ENCODE measurements at regions not wholly inside any gene's neighbourhood (a gene's known extent, or its start where the extent isn't known, plus 50 kb on each side); places are given as distances from the start of the nearest gene placed in this dataset.

GRCh38 chr16:64864232-64864809 lies 257.5 kb downstream of the CDH11 start:
- H3K9me3 Mint-ChIP-seq, result peaks cover 16% of the 10 kb centered on the region
- no peaks in the 10 kb centered on the region for H3K4me1 Mint-ChIP-seq (ENCODE audit: low read depth)
- no peak overlapping the region for H3K27ac Mint-ChIP-seq
- POLR2A ChIA-PET, result no interaction called here
- CTCF ChIA-PET, result no interaction called here
- H3K27me3 Mint-ChIP-seq, result no peaks in the 10 kb centered on the region
- no peak overlapping the region for H3K4me3 Mint-ChIP-seq
- intact Hi-C loops (cut with micrococcal nuclease), result no loop called here
- H3K36me3 Mint-ChIP-seq, result no peaks in the 10 kb centered on the region
- DNase-seq, result no peak

GRCh38 chr16:64858076-64858475 lies 263.8 kb downstream of the CDH11 start:
- Mint-ChIP-seq H3K36me3 (no peaks in the 10 kb centered on the region), H3K4me1 (ENCODE audit: low read depth) (no peaks in the 10 kb centered on the region), H3K27ac (no peak overlapping the region), H3K9me3 (peaks cover 10% of the 10 kb centered on the region), H3K27me3 (no peaks in the 10 kb centered on the region), H3K4me3 (no peak overlapping the region)
- no peak for DNase-seq
- ChIA-PET CTCF (no interaction called here), POLR2A (no interaction called here)
- intact Hi-C loops (cut with micrococcal nuclease), result no loop called here

- Mint-ChIP-seq H3K4me1 (ENCODE audit: low read depth) (no peaks in the 10 kb centered on the region), H3K4me3 (no peak overlapping the region), H3K27me3 (no peaks in the 10 kb centered on the region), H3K9me3 (peaks cover 10% of the 10 kb centered on the region), H3K27ac (no peak overlapping the region), H3K36me3 (no peaks in the 10 kb centered on the region)
- intact Hi-C loops (cut with micrococcal nuclease), result no loop called here
- DNase-seq, result no peak
- ChIA-PET POLR2A (no interaction called here), CTCF (no interaction called here)
Observed at GRCh38 chr16:64857411-64857810, 264.5 kb downstream of the CDH11 start.

- Mint-ChIP-seq H3K4me1 (ENCODE audit: low read depth) (no peaks in the 10 kb centered on the region), H3K9me3 (peaks cover 8% of the 10 kb centered on the region), H3K27ac (no peak overlapping the region), H3K4me3 (no peak overlapping the region), H3K36me3 (no peaks in the 10 kb centered on the region), H3K27me3 (no peaks in the 10 kb centered on the region)
- DNase-seq, result no peak
- POLR2A ChIA-PET, result no interaction called here
- intact Hi-C loops (cut with micrococcal nuclease), result no loop called here
- CTCF ChIA-PET, result no interaction called here
Observed at GRCh38 chr16:64853551-64853950, 268.3 kb downstream of the CDH11 start.

GRCh38 chr16:64846966-64847365 lies 274.9 kb downstream of the CDH11 start:
- no peaks in the 10 kb centered on the region for H3K27me3 Mint-ChIP-seq
- CTCF ChIA-PET, result no interaction called here
- POLR2A ChIA-PET, result no interaction called here
- no peak overlapping the region for H3K27ac Mint-ChIP-seq
- H3K9me3 Mint-ChIP-seq, result peaks cover 27% of the 10 kb centered on the region
- H3K36me3 Mint-ChIP-seq, result no peaks in the 10 kb centered on the region
- intact Hi-C loops (cut with micrococcal nuclease), result no loop called here
- H3K4me3 Mint-ChIP-seq, result no peak overlapping the region
- no peaks in the 10 kb centered on the region for H3K4me1 Mint-ChIP-seq (ENCODE audit: low read depth)
- DNase-seq, result no peak

- Mint-ChIP-seq H3K4me1 (ENCODE audit: low read depth) (no peaks in the 10 kb centered on the region), H3K27ac (no peak overlapping the region), H3K36me3 (no peaks in the 10 kb centered on the region), H3K27me3 (no peaks in the 10 kb centered on the region), H3K4me3 (no peak overlapping the region), H3K9me3 (peaks cover 37% of the 10 kb centered on the region)
- POLR2A ChIA-PET, result no interaction called here
- intact Hi-C loops (cut with micrococcal nuclease), result no loop called here
- CTCF ChIA-PET, result no interaction called here
- no peak for DNase-seq
Observed at GRCh38 chr16:64845071-64845470, 276.8 kb downstream of the CDH11 start.

- no peak for DNase-seq
- CTCF ChIA-PET, result no interaction called here
- POLR2A ChIA-PET, result no interaction called here
- Mint-ChIP-seq H3K27me3 (no peaks in the 10 kb centered on the region), H3K4me1 (ENCODE audit: low read depth) (no peaks in the 10 kb centered on the region), H3K27ac (no peak overlapping the region), H3K36me3 (no peaks in the 10 kb centered on the region), H3K4me3 (no peak overlapping the region), H3K9me3 (peaks cover 47% of the 10 kb centered on the region)
- intact Hi-C loops (cut with micrococcal nuclease), result no loop called here
Observed at GRCh38 chr16:64841482-64841881, 280.4 kb downstream of the CDH11 start.

- CTCF ChIA-PET, result no interaction called here
- Mint-ChIP-seq H3K9me3 (peaks cover 45% of the 10 kb centered on the region), H3K4me3 (no peak overlapping the region)
Observed at GRCh38 chr16:64841071-64841470, 280.8 kb downstream of the CDH11 start.

GRCh38 chr16:64830653-64831052 lies 291.2 kb downstream of the CDH11 start:
- CTCF ChIA-PET, result no interaction called here
- no peak for DNase-seq
- H3K4me1 Mint-ChIP-seq (ENCODE audit: low read depth), result no peaks in the 10 kb centered on the region
- peaks cover 35% of the 10 kb centered on the region for H3K9me3 Mint-ChIP-seq
- POLR2A ChIA-PET, result no interaction called here
- no peak overlapping the region for H3K4me3 Mint-ChIP-seq
- intact Hi-C loops (cut with micrococcal nuclease), result no loop called here
- H3K27ac Mint-ChIP-seq, result no peak overlapping the region
- no peaks in the 10 kb centered on the region for H3K27me3 Mint-ChIP-seq
- no peaks in the 10 kb centered on the region for H3K36me3 Mint-ChIP-seq

More at GRCh38 chr16:64841071-64841470, 280.8 kb downstream of the CDH11 start:
- Mint-ChIP-seq H3K27me3 (no peaks in the 10 kb centered on the region), H3K36me3 (no peaks in the 10 kb centered on the region), H3K4me1 (ENCODE audit: low read depth) (no peaks in the 10 kb centered on the region), H3K27ac (no peak overlapping the region)
- intact Hi-C loops (cut with micrococcal nuclease), result no loop called here
- DNase-seq, result no peak
- POLR2A ChIA-PET, result no interaction called here

GRCh38 chr16:64829678-64830077 lies 292.2 kb downstream of the CDH11 start:
- H3K9me3 Mint-ChIP-seq, result peaks cover 39% of the 10 kb centered on the region
- no peak for DNase-seq
- CTCF ChIA-PET, result no interaction called here
- POLR2A ChIA-PET, result no interaction called here
- no peak overlapping the region for H3K4me3 Mint-ChIP-seq
- no peaks in the 10 kb centered on the region for H3K4me1 Mint-ChIP-seq (ENCODE audit: low read depth)
- H3K27ac Mint-ChIP-seq, result no peak overlapping the region
- H3K36me3 Mint-ChIP-seq, result no peaks in the 10 kb centered on the region
- intact Hi-C loops (cut with micrococcal nuclease), result no loop called here
- no peaks in the 10 kb centered on the region for H3K27me3 Mint-ChIP-seq

GRCh38 chr16:64826374-64826773 lies 295.5 kb downstream of the CDH11 start:
- Mint-ChIP-seq H3K36me3 (no peaks in the 10 kb centered on the region), H3K9me3 (peaks cover 28% of the 10 kb centered on the region), H3K4me3 (no peak overlapping the region), H3K27ac (no peak overlapping the region), H3K4me1 (ENCODE audit: low read depth) (no peaks in the 10 kb centered on the region), H3K27me3 (no peaks in the 10 kb centered on the region)
- ChIA-PET CTCF (no interaction called here), POLR2A (no interaction called here)
- intact Hi-C loops (cut with micrococcal nuclease), result no loop called here
- no peak for DNase-seq

- CTCF ChIA-PET, result no interaction called here
Observed at GRCh38 chr16:64823481-64824075, 298.3 kb downstream of the CDH11 start.

GRCh38 chr16:64809876-64810629 lies 311.8 kb downstream of the CDH11 start:
- H3K27me3 Mint-ChIP-seq, result no peaks in the 10 kb centered on the region
- no peak overlapping the region for H3K27ac Mint-ChIP-seq
- DNase-seq, result no peak
- intact Hi-C loops (cut with micrococcal nuclease), result loop anchor here (10.0 kb wide), 1 partner anchor 55 kb away; no protein-coding TSS in a partner anchor
- no peaks in the 10 kb centered on the region for H3K4me1 Mint-ChIP-seq (ENCODE audit: low read depth)
- peaks cover 31% of the 10 kb centered on the region for H3K9me3 Mint-ChIP-seq
- POLR2A ChIA-PET, result no interaction called here
- H3K4me3 Mint-ChIP-seq, result no peak overlapping the region
- CTCF ChIA-PET, result no interaction called here
- H3K36me3 Mint-ChIP-seq, result no peaks in the 10 kb centered on the region

More at GRCh38 chr16:64823481-64824075, 298.3 kb downstream of the CDH11 start:
- Mint-ChIP-seq H3K36me3 (no peaks in the 10 kb centered on the region), H3K9me3 (peaks cover 35% of the 10 kb centered on the region), H3K4me1 (ENCODE audit: low read depth) (no peaks in the 10 kb centered on the region), H3K27me3 (no peaks in the 10 kb centered on the region), H3K27ac (no peak overlapping the region), H3K4me3 (no peak overlapping the region)
- intact Hi-C loops (cut with micrococcal nuclease), result no loop called here
- POLR2A ChIA-PET, result no interaction called here
- DNase-seq, result no peak
